ENCODE measurements at regions not wholly inside any gene's neighbourhood (a gene's known extent, or its start where the extent isn't known, plus 50 kb on each side); places are given as distances from the start of the nearest gene placed in this dataset.

- TF ChIP-seq YY1 (IDR thresholded peaks at IDR 0.05; ENCODE audit: insufficient read depth, insufficient read length): no peak
- TF ChIP-seq ZNF274 (IDR thresholded peaks at IDR 0.05; ENCODE audit: low read depth, low read length): no peak
- no peak for TF ChIP-seq SUZ12 (IDR thresholded peaks at IDR 0.05; ENCODE audit: extremely low read depth, insufficient read depth, insufficient read length)
These were observed 1511.2 kb downstream of the FAM181B start for GRCh38 chr11:81222491-81222890.
